ENCODE measurements at regions not wholly inside any gene's neighbourhood (a gene's known extent, or its start where the extent isn't known, plus 50 kb on each side); places are given as distances from the start of the nearest gene placed in this dataset.

DNA sequence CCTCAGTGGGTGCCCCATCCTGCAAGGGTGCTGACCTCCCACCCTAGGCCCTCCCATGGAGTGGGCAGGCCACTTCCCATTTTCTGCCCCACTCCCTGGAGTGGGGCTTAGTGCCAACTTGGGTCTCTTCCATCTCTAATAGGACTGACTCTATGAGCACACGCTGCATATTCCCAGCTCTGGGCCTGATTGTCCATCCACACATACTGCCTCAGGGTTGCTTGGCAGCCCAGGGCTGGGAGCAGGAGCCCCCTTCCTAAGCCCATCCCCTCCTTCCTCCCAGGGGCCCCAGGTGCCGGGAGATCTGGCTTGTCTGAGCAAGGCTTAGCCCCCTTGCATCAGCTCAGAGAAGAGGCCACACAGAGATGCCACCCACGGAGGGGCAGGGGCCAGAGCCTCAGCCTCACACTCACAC lies 55.1 kb downstream of the PJA1 start:
- Mint-ChIP-seq H3K27ac (no peak overlapping the region), H3K36me3 (no peaks in the 10 kb centered on the region), H3K27me3 (peaks cover 0 to 6% of the 10 kb centered on the region in 2 donors), H3K4me1 (no peaks in the 10 kb centered on the region), H3K4me3 (no peak overlapping the region), H3K9me3 (no peaks in the 10 kb centered on the region)
- H3K9me3 ChIP-seq (ENCODE audit: low read length) = no peaks in the 10 kb centered on the region
- H3K4me1 ChIP-seq (ENCODE audit: insufficient read depth, low read length) = no peaks in the 10 kb centered on the region
- H3K4me3 ChIP-seq (ENCODE audit: low read length) = no peak overlapping the region
- no peaks in the 10 kb centered on the region for H3K36me3 ChIP-seq (ENCODE audit: insufficient read depth, low read length)
- CTCF ChIA-PET = no interaction called here
- H3K27me3 ChIP-seq (ENCODE audit: insufficient read depth, low read length, poor library complexity, severe bottlenecking) = no peaks in the 10 kb centered on the region
- H3K27ac ChIP-seq (ENCODE audit: low read depth, low read length) = no peak overlapping the region
- POLR2A ChIA-PET = no interaction called here
- DNase-seq = no peak

DNA sequence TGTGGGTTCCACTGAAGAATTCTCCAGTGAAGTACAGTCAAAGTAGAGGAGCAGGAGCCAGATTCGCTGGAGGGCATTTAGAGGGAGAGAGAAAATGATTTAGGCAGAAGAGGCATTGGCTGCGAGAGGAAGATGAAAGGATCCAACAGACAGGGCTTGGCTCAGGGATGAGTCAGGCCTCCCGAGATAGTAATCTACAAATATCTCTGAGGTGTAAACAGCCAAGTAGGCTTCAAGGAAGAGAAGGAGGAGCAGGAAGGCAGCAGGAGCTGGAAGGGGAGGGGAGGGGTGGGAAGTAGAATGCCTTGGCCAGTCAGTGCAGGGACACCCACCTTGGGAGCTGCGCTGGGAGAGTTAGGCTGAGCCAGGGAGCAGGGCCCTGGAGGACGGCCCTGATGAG lies 55.5 kb downstream of the PJA1 start:
- Histone ChIP-seq H3K4me1 (ENCODE audit: insufficient read depth, low read length) (no peaks in the 10 kb centered on the region), H3K27ac (ENCODE audit: low read depth, low read length) (no peak overlapping the region), H3K36me3 (ENCODE audit: insufficient read depth, low read length) (no peaks in the 10 kb centered on the region), H3K9me3 (ENCODE audit: low read length) (no peaks in the 10 kb centered on the region), H3K4me3 (ENCODE audit: low read length) (no peak overlapping the region), H3K27me3 (ENCODE audit: insufficient read depth, low read length, poor library complexity, severe bottlenecking) (no peaks in the 10 kb centered on the region)
- Mint-ChIP-seq H3K27ac (no peak overlapping the region), H3K9me3 (no peaks in the 10 kb centered on the region), H3K36me3 (no peaks in the 10 kb centered on the region), H3K4me3 (no peak overlapping the region), H3K4me1 (no peaks in the 10 kb centered on the region), H3K27me3 (peaks cover 0 to 6% of the 10 kb centered on the region in 2 donors)
- ChIA-PET CTCF (no interaction called here), POLR2A (no interaction called here)
- DNase-seq = no peak

DNA sequence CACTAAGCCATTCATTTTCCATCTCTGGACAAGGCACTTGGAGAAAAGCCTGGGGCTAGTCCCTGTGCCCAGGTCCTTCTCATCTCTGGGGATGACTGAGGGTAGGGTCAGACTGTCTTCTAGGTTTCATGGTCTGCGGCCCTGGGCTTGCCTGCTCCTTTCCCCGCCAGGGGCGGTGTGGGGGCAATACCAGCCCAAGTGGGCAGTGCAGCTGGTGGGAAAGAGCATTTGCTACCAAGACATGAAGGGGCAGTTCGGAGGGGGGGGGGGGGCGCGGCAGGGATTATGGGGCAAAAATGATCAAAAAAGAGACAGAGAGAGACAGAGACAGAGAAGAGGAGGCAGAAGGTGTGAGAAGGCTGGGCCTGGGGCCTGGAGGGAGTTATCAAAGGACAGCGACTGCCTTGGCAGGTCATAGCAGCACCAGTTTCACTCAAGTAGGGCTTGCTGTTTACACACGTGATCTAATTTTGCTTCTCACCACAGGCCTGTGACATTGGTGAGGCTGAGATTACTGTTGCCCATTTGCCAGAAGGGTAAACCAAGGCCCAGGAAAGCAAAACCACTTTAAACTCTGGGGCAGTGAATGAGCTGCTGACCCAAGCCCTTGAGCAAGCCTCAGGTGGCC lies 56.1 kb downstream of the PJA1 start:
- Mint-ChIP-seq H3K4me1 (no peaks in the 10 kb centered on the region), H3K9me3 (no peaks in the 10 kb centered on the region), H3K27me3 (peaks cover 0 to 8% of the 10 kb centered on the region in 2 donors), H3K27ac (no peak overlapping the region), H3K36me3 (no peaks in the 10 kb centered on the region), H3K4me3 (no peak overlapping the region)
- Histone ChIP-seq H3K4me3 (ENCODE audit: low read length) (no peak overlapping the region), H3K27ac (ENCODE audit: low read depth, low read length) (no peak overlapping the region), H3K4me1 (ENCODE audit: insufficient read depth, low read length) (no peaks in the 10 kb centered on the region), H3K9me3 (ENCODE audit: low read length) (no peaks in the 10 kb centered on the region), H3K36me3 (ENCODE audit: insufficient read depth, low read length) (no peaks in the 10 kb centered on the region), H3K27me3 (ENCODE audit: insufficient read depth, low read length, poor library complexity, severe bottlenecking) (no peaks in the 10 kb centered on the region)
- ChIA-PET CTCF (no interaction called here), POLR2A (no interaction called here)
- no peak for DNase-seq

DNA sequence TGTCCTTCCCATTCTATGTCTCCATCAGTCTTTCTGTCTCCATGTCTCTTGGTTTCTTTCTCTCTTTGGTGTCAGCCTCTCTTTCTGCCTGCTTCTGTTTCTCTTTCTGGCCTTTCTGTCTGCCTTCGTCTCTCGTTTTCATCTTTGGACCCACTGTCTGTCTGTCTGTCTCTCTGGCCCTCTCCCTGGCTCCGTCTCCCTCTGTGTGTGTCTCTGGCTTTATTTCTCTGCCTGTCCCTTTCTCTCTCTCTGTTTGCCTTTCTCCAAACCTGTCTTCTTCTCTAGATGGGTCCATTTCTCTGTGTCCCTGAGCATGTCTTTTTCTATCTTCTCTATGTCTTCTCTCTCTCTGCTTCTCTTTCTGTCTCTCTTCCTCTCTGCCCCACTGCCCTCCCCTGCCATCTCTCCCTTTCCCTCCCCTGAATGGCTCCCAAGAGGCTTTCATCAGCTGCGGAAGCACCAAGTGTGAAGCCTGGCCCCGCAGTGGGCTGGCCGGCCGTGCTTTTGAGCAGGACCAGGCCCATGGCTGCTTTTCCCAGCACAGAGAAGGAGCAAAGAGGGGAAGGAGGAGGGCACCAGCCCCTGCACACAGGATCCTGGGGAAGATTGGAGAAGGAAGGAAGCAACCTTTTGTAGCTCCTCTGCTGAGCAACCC lies 57.4 kb downstream of the PJA1 start:
- Histone ChIP-seq H3K27ac (ENCODE audit: low read depth, low read length) (no peak overlapping the region), H3K4me3 (ENCODE audit: low read length) (no peak overlapping the region), H3K9me3 (ENCODE audit: low read length) (no peaks in the 10 kb centered on the region), H3K36me3 (ENCODE audit: insufficient read depth, low read length) (no peaks in the 10 kb centered on the region), H3K27me3 (ENCODE audit: insufficient read depth, low read length, poor library complexity, severe bottlenecking) (no peaks in the 10 kb centered on the region), H3K4me1 (ENCODE audit: insufficient read depth, low read length) (no peaks in the 10 kb centered on the region)
- CTCF ChIA-PET = no interaction called here
- Mint-ChIP-seq H3K4me3 (peak overlapping the region in 1 of 7 donors; percentile 41), H3K9me3 (no peaks in the 10 kb centered on the region), H3K27me3 (peaks cover 0 to 8% of the 10 kb centered on the region in 2 donors), H3K4me1 (no peaks in the 10 kb centered on the region), H3K36me3 (no peaks in the 10 kb centered on the region), H3K27ac (no peak overlapping the region)
- DNase-seq = no peak
- POLR2A ChIA-PET = no interaction called here

DNA sequence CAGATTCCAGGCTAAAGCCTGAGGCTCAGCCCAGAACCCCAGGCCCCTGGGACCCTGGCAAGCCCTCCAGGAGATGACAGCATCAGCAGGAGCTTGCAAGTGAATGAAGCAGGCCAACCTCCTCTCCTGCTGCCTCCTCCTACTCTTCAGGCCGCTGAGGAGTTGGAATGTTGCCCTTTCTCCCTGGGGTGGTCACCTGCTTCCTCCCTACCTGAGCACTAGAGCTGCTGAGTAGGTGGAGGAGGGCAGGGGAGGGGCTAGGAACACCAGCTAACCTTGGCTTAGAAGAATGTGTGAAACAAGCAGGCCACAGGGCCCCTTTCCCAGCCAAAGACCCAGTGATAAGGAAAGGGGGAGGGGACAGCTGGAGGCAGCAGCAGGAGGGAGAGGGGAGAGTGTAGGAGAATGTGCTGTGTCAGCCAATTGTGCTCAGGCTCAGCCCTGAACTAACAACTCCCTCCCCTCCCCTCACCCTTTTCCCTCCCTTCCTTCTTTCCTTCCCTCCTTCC lies 58.0 kb downstream of the PJA1 start:
- H3K4me3 Mint-ChIP-seq = no peak overlapping the region
- H3K27ac Mint-ChIP-seq = no peak overlapping the region
- Histone ChIP-seq H3K4me1 (ENCODE audit: insufficient read depth, low read length) (no peaks in the 10 kb centered on the region), H3K27ac (ENCODE audit: low read depth, low read length) (no peak overlapping the region), H3K36me3 (ENCODE audit: insufficient read depth, low read length) (no peaks in the 10 kb centered on the region), H3K9me3 (ENCODE audit: low read length) (no peaks in the 10 kb centered on the region), H3K4me3 (ENCODE audit: low read length) (no peak overlapping the region), H3K27me3 (ENCODE audit: insufficient read depth, low read length, poor library complexity, severe bottlenecking) (no peaks in the 10 kb centered on the region)
- peaks cover 0 to 8% of the 10 kb centered on the region in 2 donors for H3K27me3 Mint-ChIP-seq
- ChIA-PET POLR2A (no interaction called here), CTCF (no interaction called here)
- no peaks in the 10 kb centered on the region for H3K9me3 Mint-ChIP-seq
- H3K36me3 Mint-ChIP-seq = no peaks in the 10 kb centered on the region
- no peak for DNase-seq
- H3K4me1 Mint-ChIP-seq = no peaks in the 10 kb centered on the region

DNA sequence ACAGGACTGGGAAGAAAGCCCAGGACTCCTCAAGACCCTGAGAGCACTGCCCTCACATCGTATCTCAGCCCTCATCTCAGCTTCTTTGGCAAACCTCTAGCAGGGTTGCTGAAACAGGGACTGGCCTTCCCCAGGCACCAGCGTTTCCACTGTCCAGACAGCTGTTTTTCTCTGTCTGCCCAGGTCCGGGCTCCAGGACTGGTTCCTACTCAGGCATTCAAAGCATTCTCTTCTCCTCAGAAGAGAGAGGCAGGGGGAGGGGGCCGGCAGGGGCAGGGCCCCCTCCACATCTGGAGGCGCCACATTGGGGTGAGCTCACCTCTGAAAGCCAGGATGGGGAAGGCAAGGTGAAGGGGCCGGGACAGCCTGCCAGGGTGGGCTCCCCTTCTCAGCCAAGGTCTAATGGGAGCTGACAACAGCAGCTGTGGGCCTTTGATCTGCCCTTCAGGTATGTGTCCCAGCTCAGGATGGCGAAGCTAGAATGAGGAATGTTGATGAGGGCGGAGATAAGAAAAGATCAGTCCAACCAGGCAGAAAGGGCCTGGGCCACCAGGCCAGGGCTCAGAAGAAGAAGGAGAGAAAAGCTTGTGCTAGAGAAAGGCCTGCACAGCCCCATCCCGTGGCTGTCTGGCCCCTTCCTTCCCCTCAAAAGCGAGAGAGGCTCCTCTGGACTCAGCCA lies 60.4 kb downstream of the PJA1 start:
- H3K4me1 ChIP-seq (ENCODE audit: insufficient read depth, low read length) = no peaks in the 10 kb centered on the region
- H3K27me3 Mint-ChIP-seq = peaks cover 0 to 8% of the 10 kb centered on the region in 2 donors
- no peak overlapping the region for H3K27ac ChIP-seq (ENCODE audit: low read depth, low read length)
- ChIA-PET CTCF (no interaction called here), POLR2A (no interaction called here)
- H3K27me3 ChIP-seq (ENCODE audit: insufficient read depth, low read length, poor library complexity, severe bottlenecking) = no peaks in the 10 kb centered on the region
- H3K4me3 ChIP-seq (ENCODE audit: low read length) = no peak overlapping the region
- no peaks in the 10 kb centered on the region for H3K36me3 Mint-ChIP-seq
- no peak for DNase-seq
- H3K4me3 Mint-ChIP-seq = no peak overlapping the region
- H3K9me3 ChIP-seq (ENCODE audit: low read length) = no peaks in the 10 kb centered on the region
- no peaks in the 10 kb centered on the region for H3K36me3 ChIP-seq (ENCODE audit: insufficient read depth, low read length)
- no peaks in the 10 kb centered on the region for H3K4me1 Mint-ChIP-seq
- H3K9me3 Mint-ChIP-seq = no peaks in the 10 kb centered on the region
- no peak overlapping the region for H3K27ac Mint-ChIP-seq

DNA sequence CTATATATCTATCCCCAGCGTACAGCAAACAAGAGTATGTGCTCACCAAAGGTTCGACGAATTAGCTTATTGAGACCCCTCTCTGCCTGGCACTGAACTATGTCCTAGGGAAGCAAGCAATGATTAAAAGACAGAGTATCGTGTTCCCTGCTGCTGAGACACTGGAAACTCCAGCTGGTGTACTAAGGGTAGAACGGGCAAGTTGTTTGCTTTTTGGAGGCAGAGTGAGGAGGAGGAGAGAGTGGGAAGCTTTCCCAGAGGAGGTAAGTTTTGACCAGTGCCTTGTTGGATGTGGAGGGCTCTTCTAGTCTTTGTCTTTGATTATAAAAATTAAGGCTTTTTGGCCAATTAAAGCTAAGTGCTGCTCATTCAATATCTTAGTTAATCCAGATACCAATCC lies 61.7 kb downstream of the PJA1 start:
- Histone ChIP-seq H3K4me3 (ENCODE audit: low read length) (no peak overlapping the region), H3K36me3 (ENCODE audit: insufficient read depth, low read length) (no peaks in the 10 kb centered on the region), H3K4me1 (ENCODE audit: insufficient read depth, low read length) (no peaks in the 10 kb centered on the region), H3K9me3 (ENCODE audit: low read length) (no peaks in the 10 kb centered on the region), H3K27me3 (ENCODE audit: insufficient read depth, low read length, poor library complexity, severe bottlenecking) (no peaks in the 10 kb centered on the region), H3K27ac (ENCODE audit: low read depth, low read length) (no peak overlapping the region)
- CTCF ChIA-PET = no interaction called here
- H3K27ac Mint-ChIP-seq = no peak overlapping the region
- H3K9me3 Mint-ChIP-seq = no peaks in the 10 kb centered on the region
- no peak overlapping the region for H3K4me3 Mint-ChIP-seq
- POLR2A ChIA-PET = no interaction called here
- no peak for DNase-seq
- no peaks in the 10 kb centered on the region for H3K36me3 Mint-ChIP-seq
- H3K27me3 Mint-ChIP-seq = peaks cover 0 to 3% of the 10 kb centered on the region in 2 donors
- no peaks in the 10 kb centered on the region for H3K4me1 Mint-ChIP-seq

DNA sequence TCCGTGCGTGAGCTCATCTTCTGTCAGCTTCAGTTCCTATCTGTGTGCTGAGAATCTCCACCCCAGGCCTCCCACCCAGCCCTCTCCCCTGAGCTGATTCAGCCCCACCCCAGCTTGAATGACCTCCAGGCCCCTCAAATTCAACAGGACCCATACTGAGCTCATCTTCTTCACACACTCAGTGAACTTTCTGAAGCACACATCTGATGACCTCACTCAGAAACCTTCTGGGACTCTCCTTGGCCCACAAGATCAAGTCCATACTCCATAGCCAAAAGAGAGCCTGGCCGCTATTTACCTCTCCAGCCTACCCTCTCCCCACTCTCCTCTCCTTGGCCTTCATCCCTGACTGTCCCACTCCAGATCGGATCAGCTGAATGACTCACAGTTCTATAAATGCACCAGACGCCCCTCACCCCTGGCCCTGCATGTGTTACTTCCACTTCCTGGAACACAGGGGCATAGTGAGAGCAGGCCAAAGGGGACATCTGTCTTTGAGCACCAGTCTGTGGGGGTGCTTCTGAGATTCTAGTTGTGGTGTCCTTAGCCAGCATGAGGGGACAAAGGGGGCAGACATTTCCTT lies 62.5 kb downstream of the PJA1 start:
- peaks cover 0 to 3% of the 10 kb centered on the region in 2 donors for H3K27me3 Mint-ChIP-seq
- Histone ChIP-seq H3K4me3 (ENCODE audit: low read length) (no peak overlapping the region), H3K36me3 (ENCODE audit: insufficient read depth, low read length) (no peaks in the 10 kb centered on the region), H3K4me1 (ENCODE audit: insufficient read depth, low read length) (no peaks in the 10 kb centered on the region), H3K9me3 (ENCODE audit: low read length) (no peaks in the 10 kb centered on the region), H3K27ac (ENCODE audit: low read depth, low read length) (no peak overlapping the region), H3K27me3 (ENCODE audit: insufficient read depth, low read length, poor library complexity, severe bottlenecking) (no peaks in the 10 kb centered on the region)
- POLR2A ChIA-PET = no interaction called here
- no peaks in the 10 kb centered on the region for H3K36me3 Mint-ChIP-seq
- DNase-seq = no peak
- CTCF ChIA-PET = no interaction called here
- H3K4me1 Mint-ChIP-seq = no peaks in the 10 kb centered on the region
- no peaks in the 10 kb centered on the region for H3K9me3 Mint-ChIP-seq
- H3K4me3 Mint-ChIP-seq = no peak overlapping the region
- no peak overlapping the region for H3K27ac Mint-ChIP-seq

Measured in CD8-positive, alpha-beta memory T cell (primary cell).